ENCODE measurements at regions not wholly inside any gene's neighbourhood (a gene's known extent, or its start where the extent isn't known, plus 50 kb on each side); places are given as distances from the start of the nearest gene placed in this dataset.

DNA sequence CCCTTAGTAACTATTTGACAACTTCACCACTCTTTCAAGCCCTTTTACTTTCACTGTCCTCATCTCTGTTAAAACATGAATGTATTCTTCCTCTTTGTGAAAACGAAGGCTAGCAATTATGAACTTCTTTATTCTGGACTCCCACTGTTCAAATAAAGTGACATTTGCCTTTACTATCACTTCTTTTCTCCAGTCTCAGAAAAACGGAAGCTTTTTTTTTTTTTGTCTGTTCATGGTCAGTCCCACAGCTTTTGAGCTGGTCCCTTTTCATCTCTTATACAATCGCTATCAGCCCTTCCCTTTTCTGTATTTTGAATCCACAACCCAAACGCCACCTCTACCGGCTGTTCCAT, 327.7 kb downstream of the DKK2 start:
- POLR2A ChIA-PET, result no interaction called here
- Histone ChIP-seq H3K27ac (ENCODE audit: insufficient read depth, low read depth, low read length) (no peak overlapping the region), H3K4me3 (replicated peaks in 1 of 3; ENCODE audit: insufficient read depth in 1 of 3, low read depth in 1 of 3, low read length in 3 of 3) (no peak overlapping the region), H3K4me1 (ENCODE audit: control insufficient read depth, extremely low read depth, insufficient read depth, low read length) (peaks cover 10% of the 10 kb centered on the region), H2AFZ (ENCODE audit: low read depth, low read length) (no peak overlapping the region), H3K4me2 (ENCODE audit: insufficient read depth, low read length) (no peak overlapping the region), H3K9me3 (replicated peaks; ENCODE audit: control insufficient read depth, insufficient read depth, low read length) (no peaks in the 10 kb centered on the region), H3K27me3 (ENCODE audit: control insufficient read depth in 2 of 2, insufficient read depth in 2 of 2, low read length in 2 of 2) (no peaks in the 10 kb centered on the region), H3K36me3 (ENCODE audit: control insufficient read depth in 2 of 2, extremely low read depth in 1 of 2, insufficient read depth in 2 of 2, low read length in 2 of 2) (no peaks in the 10 kb centered on the region), H4K20me1 (replicated peaks; ENCODE audit: control insufficient read depth, extremely low read depth, insufficient read depth, low read length) (no peaks in the 10 kb centered on the region), H3K9ac (replicated peaks; ENCODE audit: extremely low read depth, insufficient read depth, low read length) (no peak overlapping the region), H3K79me2 (ENCODE audit: control insufficient read depth, insufficient read depth, low read length) (no peaks in the 10 kb centered on the region), H3K9me1 (replicated peaks; ENCODE audit: control insufficient read depth, extremely low read depth, insufficient read depth, low read length) (no peaks in the 10 kb centered on the region)
- CTCF ChIA-PET, result interaction anchor here (1.1 kb wide), 1 partner anchor 179 kb away, joined by 3 read pairs; no protein-coding TSS in a partner anchor
- intact Hi-C loops (cut with micrococcal nuclease), result no loop called here
- BruUV-seq (replicated peaks), result no TSS peak
- dilution Hi-C loops (cut with MboI; ENCODE audit: extremely low pct_ligation_motif_present, low sequenced_read_pairs), result no loop called here
- FAIRE-seq, result no peak
- DNase-seq (ENCODE audit: low read depth, low spot score), result no peak
- TF ChIP-seq POLR2A (IDR thresholded peaks at IDR 0.05; ENCODE audit: low read depth, low read length), result no peak
- TF ChIP-seq, protein P1, sequence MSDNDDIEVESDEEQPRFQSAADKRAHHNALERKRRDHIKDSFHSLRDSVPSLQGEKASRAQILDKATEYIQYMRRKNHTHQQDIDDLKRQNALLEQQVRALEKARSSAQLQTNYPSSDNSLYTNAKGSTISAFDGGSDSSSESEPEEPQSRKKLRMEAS (IDR thresholded peaks at IDR 0.05; ENCODE audit: insufficient read depth, insufficient read length), result no peak
- no peak for TF ChIP-seq EZH2 (IDR thresholded peaks at IDR 0.05; ENCODE audit: borderline replicate concordance, low read depth, low read length, severe bottlenecking)
- no peak for TF ChIP-seq GATA2 (IDR thresholded peaks at IDR 0.05; ENCODE audit: insufficient read depth, insufficient read length, low read depth, low read length)
- TF ChIP-seq, protein P2, sequence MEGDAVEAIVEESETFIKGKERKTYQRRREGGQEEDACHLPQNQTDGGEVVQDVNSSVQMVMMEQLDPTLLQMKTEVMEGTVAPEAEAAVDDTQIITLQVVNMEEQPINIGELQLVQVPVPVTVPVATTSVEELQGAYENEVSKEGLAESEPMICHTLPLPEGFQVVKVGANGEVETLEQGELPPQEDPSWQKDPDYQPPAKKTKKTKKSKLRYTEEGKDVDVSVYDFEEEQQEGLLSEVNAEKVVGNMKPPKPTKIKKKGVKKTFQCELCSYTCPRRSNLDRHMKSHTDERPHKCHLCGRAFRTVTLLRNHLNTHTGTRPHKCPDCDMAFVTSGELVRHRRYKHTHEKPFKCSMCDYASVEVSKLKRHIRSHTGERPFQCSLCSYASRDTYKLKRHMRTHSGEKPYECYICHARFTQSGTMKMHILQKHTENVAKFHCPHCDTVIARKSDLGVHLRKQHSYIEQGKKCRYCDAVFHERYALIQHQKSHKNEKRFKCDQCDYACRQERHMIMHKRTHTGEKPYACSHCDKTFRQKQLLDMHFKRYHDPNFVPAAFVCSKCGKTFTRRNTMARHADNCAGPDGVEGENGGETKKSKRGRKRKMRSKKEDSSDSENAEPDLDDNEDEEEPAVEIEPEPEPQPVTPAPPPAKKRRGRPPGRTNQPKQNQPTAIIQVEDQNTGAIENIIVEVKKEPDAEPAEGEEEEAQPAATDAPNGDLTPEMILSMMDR (IDR thresholded peaks at IDR 0.05; ENCODE audit: extremely low read depth in 1 of 2, insufficient read depth in 1 of 2, low read depth in 1 of 2, low read length in 2 of 2), result no peak
- TF ChIP-seq FOS (IDR thresholded peaks at IDR 0.05; ENCODE audit: borderline replicate concordance, insufficient read depth, low read length), result no peak
- TF ChIP-seq JUN (IDR thresholded peaks at IDR 0.05; ENCODE audit: borderline replicate concordance, insufficient read depth, insufficient read length, low read depth), result no peak
- no peak for TF ChIP-seq POLR2AphosphoS5 (IDR thresholded peaks at IDR 0.05; ENCODE audit: insufficient read depth, low read depth, low read length)
- TF ChIP-seq MYC (IDR thresholded peaks at IDR 0.05; ENCODE audit: low read depth, low read length), result no peak

Data from endothelial cell of umbilical vein (primary cell).